ENCODE measurements at regions not wholly inside any gene's neighbourhood (a gene's known extent, or its start where the extent isn't known, plus 50 kb on each side); places are given as distances from the start of the nearest gene placed in this dataset.

GRCh38 chr16:72549878-72550277 lies 377.9 kb upstream of the PMFBP1 start:
- intact Hi-C loops (cut with DNase I), result no loop called here

GRCh38 chr16:72542102-72542501 lies 370.1 kb upstream of the PMFBP1 start:
- intact Hi-C loops (cut with DNase I), result no loop called here
- H3K27me3 ChIP-seq (replicated peaks; ENCODE audit: insufficient read depth), result no peaks in the 10 kb centered on the region
- no peaks in the 10 kb centered on the region for H3K9me3 ChIP-seq
- WGBS, result 98% methylated on average over 2 of the region's 2 CpGs
- TF ChIP-seq POLR2A (IDR thresholded peaks at IDR 0.05) (no peak), POLR2AphosphoS5 (IDR thresholded peaks at IDR 0.05) (no peak), CTCF (IDR thresholded peaks at IDR 0.05) (no peak)
- no peak for DNase-seq (ENCODE audit: low spot score)
- H3K36me3 ChIP-seq, result no peaks in the 10 kb centered on the region
- no peak overlapping the region for H3K4me3 ChIP-seq
- H3K4me1 ChIP-seq (replicated peaks), result no peaks in the 10 kb centered on the region
- no peak overlapping the region for H3K27ac ChIP-seq

More at GRCh38 chr16:72549878-72550277, 377.9 kb upstream of the PMFBP1 start:
- no peaks in the 10 kb centered on the region for H3K4me1 ChIP-seq (replicated peaks)
- WGBS, result 97% methylated on average over 2 of the region's 2 CpGs
- H3K36me3 ChIP-seq, result no peaks in the 10 kb centered on the region
- no peak overlapping the region for H3K27ac ChIP-seq
- no peak overlapping the region for H3K4me3 ChIP-seq
- no peaks in the 10 kb centered on the region for H3K9me3 ChIP-seq
- no peaks in the 10 kb centered on the region for H3K27me3 ChIP-seq (replicated peaks; ENCODE audit: insufficient read depth)
- no peak for DNase-seq (ENCODE audit: low spot score)
- no peak for TF ChIP-seq POLR2AphosphoS5 (IDR thresholded peaks at IDR 0.05)

- H3K9me3 ChIP-seq, result no peaks in the 10 kb centered on the region
Measured at GRCh38 chr16:72537664-72538063, 365.7 kb upstream of the PMFBP1 start.

GRCh38 chr16:72536723-72537435 lies 364.9 kb upstream of the PMFBP1 start:
- Histone ChIP-seq H3K36me3 (no peaks in the 10 kb centered on the region), H3K27me3 (replicated peaks; ENCODE audit: insufficient read depth) (no peaks in the 10 kb centered on the region), H3K4me1 (replicated peaks) (no peaks in the 10 kb centered on the region), H3K27ac (no peak overlapping the region), H3K4me3 (no peak overlapping the region), H3K9me3 (no peaks in the 10 kb centered on the region)
- WGBS, result 95% methylated on average over 2 of the region's 2 CpGs
- intact Hi-C loops (cut with DNase I), result no loop called here
- no peak for DNase-seq (ENCODE audit: low spot score)
- TF ChIP-seq CTCF (IDR thresholded peaks at IDR 0.05) (no peak), POLR2A (IDR thresholded peaks at IDR 0.05) (no peak), POLR2AphosphoS5 (IDR thresholded peaks at IDR 0.05) (no peak)

More at GRCh38 chr16:72537664-72538063, 365.7 kb upstream of the PMFBP1 start:
- H3K27ac ChIP-seq, result no peak overlapping the region
- TF ChIP-seq POLR2A (IDR thresholded peaks at IDR 0.05) (no peak), POLR2AphosphoS5 (IDR thresholded peaks at IDR 0.05) (no peak), CTCF (IDR thresholded peaks at IDR 0.05) (no peak)
- intact Hi-C loops (cut with DNase I), result no loop called here
- no peaks in the 10 kb centered on the region for H3K27me3 ChIP-seq (replicated peaks; ENCODE audit: insufficient read depth)
- H3K4me1 ChIP-seq (replicated peaks), result no peaks in the 10 kb centered on the region
- no peak for DNase-seq (ENCODE audit: low spot score)
- no peaks in the 10 kb centered on the region for H3K36me3 ChIP-seq
- no peak overlapping the region for H3K4me3 ChIP-seq

GRCh38 chr16:72532906-72533410 lies 361.0 kb upstream of the PMFBP1 start:
- no peaks in the 10 kb centered on the region for H3K27me3 ChIP-seq (replicated peaks; ENCODE audit: insufficient read depth)
- intact Hi-C loops (cut with DNase I), result no loop called here
- no peak for DNase-seq (ENCODE audit: low spot score)
- H3K4me1 ChIP-seq (replicated peaks), result no peaks in the 10 kb centered on the region
- no peak overlapping the region for H3K4me3 ChIP-seq
- no peak overlapping the region for H3K27ac ChIP-seq
- no peaks in the 10 kb centered on the region for H3K36me3 ChIP-seq
- TF ChIP-seq CTCF (IDR thresholded peaks at IDR 0.05) (no peak), POLR2A (IDR thresholded peaks at IDR 0.05) (no peak), POLR2AphosphoS5 (IDR thresholded peaks at IDR 0.05) (no peak)
- WGBS, result 76% methylated on average over 9 of the region's 9 CpGs
- H3K9me3 ChIP-seq, result no peaks in the 10 kb centered on the region
